ENCODE measurements at regions not wholly inside any gene's neighbourhood (a gene's known extent, or its start where the extent isn't known, plus 50 kb on each side); places are given as distances from the start of the nearest gene placed in this dataset.

DNA sequence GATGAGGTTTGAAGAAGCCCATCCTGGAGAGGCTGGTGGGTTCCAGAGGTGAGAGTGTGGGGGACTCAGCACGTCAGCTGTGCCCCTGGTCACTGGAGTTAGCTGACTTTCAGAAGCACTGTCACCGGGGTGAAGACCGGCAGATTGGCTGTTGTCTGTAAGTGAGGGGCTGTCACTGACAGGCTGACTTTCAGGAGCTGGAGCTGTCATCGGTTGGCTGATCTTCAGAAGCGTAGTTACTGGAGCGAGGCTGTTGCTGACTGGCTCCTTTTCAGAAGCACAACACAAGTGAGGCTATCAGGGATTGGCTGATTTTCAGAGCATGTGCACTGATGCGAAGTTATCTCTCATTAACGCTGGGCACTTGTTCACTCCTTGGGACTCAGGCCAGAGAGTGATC is 738.4 kb upstream of the ID2 start:
- Histone ChIP-seq H3K27ac (no peak overlapping the region), H3K36me3 (no peaks in the 10 kb centered on the region), H3K27me3 (no peaks in the 10 kb centered on the region), H3K9me3 (no peaks in the 10 kb centered on the region), H3K4me1 (no peaks in the 10 kb centered on the region), H3K4me3 (replicated peaks in 1 of 3) (no peak overlapping the region)
- intact Hi-C loops (cut with DNase I), result no loop called here
- TF ChIP-seq, protein P1, sequence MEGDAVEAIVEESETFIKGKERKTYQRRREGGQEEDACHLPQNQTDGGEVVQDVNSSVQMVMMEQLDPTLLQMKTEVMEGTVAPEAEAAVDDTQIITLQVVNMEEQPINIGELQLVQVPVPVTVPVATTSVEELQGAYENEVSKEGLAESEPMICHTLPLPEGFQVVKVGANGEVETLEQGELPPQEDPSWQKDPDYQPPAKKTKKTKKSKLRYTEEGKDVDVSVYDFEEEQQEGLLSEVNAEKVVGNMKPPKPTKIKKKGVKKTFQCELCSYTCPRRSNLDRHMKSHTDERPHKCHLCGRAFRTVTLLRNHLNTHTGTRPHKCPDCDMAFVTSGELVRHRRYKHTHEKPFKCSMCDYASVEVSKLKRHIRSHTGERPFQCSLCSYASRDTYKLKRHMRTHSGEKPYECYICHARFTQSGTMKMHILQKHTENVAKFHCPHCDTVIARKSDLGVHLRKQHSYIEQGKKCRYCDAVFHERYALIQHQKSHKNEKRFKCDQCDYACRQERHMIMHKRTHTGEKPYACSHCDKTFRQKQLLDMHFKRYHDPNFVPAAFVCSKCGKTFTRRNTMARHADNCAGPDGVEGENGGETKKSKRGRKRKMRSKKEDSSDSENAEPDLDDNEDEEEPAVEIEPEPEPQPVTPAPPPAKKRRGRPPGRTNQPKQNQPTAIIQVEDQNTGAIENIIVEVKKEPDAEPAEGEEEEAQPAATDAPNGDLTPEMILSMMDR (IDR thresholded peaks at IDR 0.05), result no peak
- no peak for TF ChIP-seq POLR2A (IDR thresholded peaks at IDR 0.05)
- DNase-seq, result no peak
- 72 to 75% methylated on average over 8 of the region's 8 CpGs for WGBS, 2 donors

DNA sequence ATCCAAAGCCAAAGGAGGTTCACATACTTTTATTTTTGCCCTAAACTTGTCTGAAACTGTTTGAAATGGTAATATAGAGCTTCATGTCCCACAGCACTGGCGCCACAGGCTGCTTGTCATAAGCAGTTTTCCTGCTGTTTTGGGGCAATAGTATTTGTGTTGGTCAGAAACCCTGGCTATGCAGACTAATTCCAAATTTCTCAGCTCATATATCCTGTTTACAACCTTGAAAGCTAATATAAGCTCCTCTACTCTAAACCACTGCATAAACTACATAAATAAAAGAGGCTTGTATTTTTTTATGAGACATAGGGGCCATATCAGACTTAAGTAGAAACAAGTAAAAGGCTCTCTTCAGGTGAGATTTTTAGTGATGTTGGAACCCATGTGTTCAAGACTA is 736.8 kb upstream of the ID2 start:
- no peaks in the 10 kb centered on the region for H3K9me3 ChIP-seq
- no peak overlapping the region for H3K27ac ChIP-seq
- intact Hi-C loops (cut with DNase I), result no loop called here
- no peaks in the 10 kb centered on the region for H3K36me3 ChIP-seq
- TF ChIP-seq POLR2A (IDR thresholded peaks at IDR 0.05), result no peak
- TF ChIP-seq, protein P1 (IDR thresholded peaks at IDR 0.05), result no peak
- no peaks in the 10 kb centered on the region for H3K4me1 ChIP-seq
- WGBS, 2 donors, result 91 to 94% methylated on average over 1 of the region's 1 CpG
- DNase-seq, result no peak
- no peak overlapping the region for H3K4me3 ChIP-seq (replicated peaks in 1 of 3)
- H3K27me3 ChIP-seq, result no peaks in the 10 kb centered on the region

DNA sequence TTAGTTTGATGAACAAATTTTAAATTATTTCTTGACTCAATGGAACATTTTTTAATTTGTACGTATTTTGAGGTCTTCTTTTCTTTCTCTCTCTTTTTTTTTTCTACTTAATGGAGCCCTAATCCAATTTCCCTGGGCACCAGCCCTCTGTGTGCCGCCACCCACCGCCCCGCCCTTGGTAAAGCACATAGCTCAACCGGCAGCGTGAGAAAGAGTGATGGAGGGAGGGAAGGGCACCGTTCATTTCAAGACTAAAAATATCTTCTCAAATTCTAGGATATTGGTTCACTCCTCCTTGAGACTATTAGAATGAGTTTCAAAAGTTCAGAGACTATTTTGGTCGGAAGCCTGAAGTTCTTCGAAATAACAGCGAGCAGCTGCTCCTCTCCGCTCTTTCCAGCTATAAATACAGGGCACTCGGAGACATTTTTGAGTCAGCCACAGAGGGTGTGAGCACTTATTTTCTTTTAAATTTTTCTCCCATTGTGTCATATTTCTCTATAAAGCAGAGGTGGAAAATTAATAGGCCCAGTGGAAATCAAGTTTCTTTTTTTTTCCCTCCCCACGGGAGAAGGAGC is 731.7 kb upstream of the ID2 start:
- H3K27me3 ChIP-seq, result no peaks in the 10 kb centered on the region
- no peak overlapping the region for H3K4me3 ChIP-seq (replicated peaks in 1 of 3)
- DNase-seq, result no peak
- H3K36me3 ChIP-seq, result no peaks in the 10 kb centered on the region
- H3K9me3 ChIP-seq, result no peaks in the 10 kb centered on the region
- no peak overlapping the region for H3K27ac ChIP-seq
- intact Hi-C loops (cut with DNase I), result no loop called here
- no peaks in the 10 kb centered on the region for H3K4me1 ChIP-seq
- WGBS, 2 donors, result 84 to 89% methylated on average over 13 of the region's 13 CpGs
- TF ChIP-seq POLR2A (IDR thresholded peaks at IDR 0.05), result no peak
- TF ChIP-seq, protein P1 (IDR thresholded peaks at IDR 0.05), result no peak

GRCh38 chr2:7951001-7951400 is 730.9 kb upstream of the ID2 start:
- no peak overlapping the region for H3K4me3 ChIP-seq (replicated peaks in 1 of 3)
- intact Hi-C loops (cut with DNase I), result no loop called here
- H3K27ac ChIP-seq, result no peak overlapping the region
- TF ChIP-seq, protein P1 (IDR thresholded peaks at IDR 0.05), result no peak
- TF ChIP-seq POLR2A (IDR thresholded peaks at IDR 0.05), result no peak
- no peaks in the 10 kb centered on the region for H3K9me3 ChIP-seq
- H3K4me1 ChIP-seq, result no peaks in the 10 kb centered on the region
- H3K27me3 ChIP-seq, result no peaks in the 10 kb centered on the region
- WGBS, 2 donors, result 100% methylated on average over 1 to 5 of the region's 5 CpGs
- DNase-seq, result no peak
- H3K36me3 ChIP-seq, result no peaks in the 10 kb centered on the region

- intact Hi-C loops (cut with DNase I), result no loop called here
These were observed 730.4 kb upstream of the ID2 start for GRCh38 chr2:7951490-7951889.

More at GRCh38 chr2:7951490-7951889, 730.4 kb upstream of the ID2 start:
- H3K9me3 ChIP-seq, result no peaks in the 10 kb centered on the region
- H3K27me3 ChIP-seq, result no peaks in the 10 kb centered on the region
- DNase-seq, result no peak
- no peak overlapping the region for H3K27ac ChIP-seq
- TF ChIP-seq POLR2A (IDR thresholded peaks at IDR 0.05), result no peak
- TF ChIP-seq, protein P1 (IDR thresholded peaks at IDR 0.05), result no peak
- H3K4me3 ChIP-seq (replicated peaks in 1 of 3), result no peak overlapping the region
- H3K4me1 ChIP-seq, result no peaks in the 10 kb centered on the region
- WGBS, 2 donors, result 93 to 96% methylated on average over 1 of the region's 1 CpG
- no peaks in the 10 kb centered on the region for H3K36me3 ChIP-seq
